Keratinocyte (primary cell): ENCODE measurements at regions not wholly inside any gene's neighbourhood (a gene's known extent, or its start where the extent isn't known, plus 50 kb on each side); places are given as distances from the start of the nearest gene placed in this dataset.

Source experiments
- DNase-seq: peaks from one replicate; pipeline ENCODE4 v3.0.0-alpha.2; 2011; ENCODE audit warnings: low read depth, missing footprints, low spot score
- FAIRE-seq: peaks from 2 replicates; lab custom pipeline; 2011; peaks lifted over from hg19 to GRCh38; lab: Jason Lieb, UNC
- H2AFZ ChIP-seq: 2 replicates; pipeline ENCODE4 v1.6.0; 2012; ENCODE audit warnings: low read length, control low read depth, inconsistent platforms; ENCODE audit not compliant: control insufficient read depth
- H3K27ac ChIP-seq: 2 replicates; pipeline ENCODE4 v1.5.1; 2011; ENCODE audit warnings: low read length; ENCODE audit not compliant: control insufficient read depth, insufficient read depth
- H3K27me3 ChIP-seq: 3 replicates; pipeline ENCODE4 v1.6.0; 2011; ENCODE audit warnings: low read length; ENCODE audit not compliant: control insufficient read depth, insufficient read depth; ENCODE audit errors: extremely low read depth
- H3K36me3 ChIP-seq, 2 experiments: 2 replicates in 1 of 2; 3 replicates in 1 of 2; pipeline ENCODE4 v1.5.1; 2011; ENCODE audit warnings: low read length in 2 of 2, mild to moderate bottlenecking in 1 of 2; ENCODE audit not compliant: control insufficient read depth in 2 of 2, insufficient read depth in 2 of 2; ENCODE audit errors: extremely low read depth in 1 of 2
- H3K4me1 ChIP-seq: 3 replicates; pipeline ENCODE4 v1.5.1; 2011; ENCODE audit warnings: low read length; ENCODE audit not compliant: control insufficient read depth, insufficient read depth; ENCODE audit errors: extremely low read depth
- H3K4me2 ChIP-seq: 3 replicates; pipeline ENCODE4 v1.6.0; 2011; ENCODE audit warnings: low read depth, low read length; ENCODE audit not compliant: control insufficient read depth, insufficient read depth; ENCODE audit errors: extremely low read depth
- H3K4me3 ChIP-seq, 3 experiments: fragments of 200-600 bp in 1 of 3; sonication (generic) in 1 of 3; 2 replicates in 2 of 3; 3 replicates in 1 of 3; pipeline ENCODE4 v1.5.1; 2011 to 2016; ENCODE audit warnings: low read length in 3 of 3, mild to moderate bottlenecking in 3 of 3, control low read depth in 2 of 3, inconsistent platforms in 1 of 3, low read depth in 1 of 3, mixed read lengths in 1 of 3, mixed run types in 1 of 3, moderate library complexity in 1 of 3; ENCODE audit not compliant: control insufficient read depth in 2 of 3, insufficient read depth in 2 of 3; ENCODE audit errors: extremely low read depth in 1 of 3
- H3K79me2 ChIP-seq: 2 replicates; pipeline ENCODE4 v1.6.0; 2012; ENCODE audit warnings: low read length; ENCODE audit not compliant: control insufficient read depth, insufficient read depth
- H3K9ac ChIP-seq: 3 replicates; pipeline ENCODE4 v1.6.0; 2011; ENCODE audit warnings: low read length; ENCODE audit not compliant: control insufficient read depth, insufficient read depth; ENCODE audit errors: extremely low read depth
- H3K9me1 ChIP-seq: 3 replicates; pipeline ENCODE4 v1.6.0; 2011; ENCODE audit warnings: low read length; ENCODE audit not compliant: control insufficient read depth, insufficient read depth; ENCODE audit errors: extremely low read depth
- H3K9me3 ChIP-seq: 2 replicates; pipeline ENCODE4 v1.5.1; 2012; ENCODE audit warnings: low read depth, low read length; ENCODE audit not compliant: control insufficient read depth
- H4K20me1 ChIP-seq: 3 replicates; pipeline ENCODE4 v1.6.0; 2011; ENCODE audit warnings: low read length; ENCODE audit not compliant: control insufficient read depth, insufficient read depth; ENCODE audit errors: extremely low read depth
- CTCF ChIP-seq, 3 experiments: IDR thresholded peaks in 1 of 3; conservative IDR thresholded peaks in 1 of 3; optimal IDR thresholded peaks in 1 of 3; 2 replicates in 2 of 3; 3 replicates in 1 of 3; pipeline versions ENCODE3 to v1.5.1; 2011; ENCODE audit warnings: low read length in 3 of 3, mild to moderate bottlenecking in 3 of 3, moderate library complexity in 2 of 3, control low read depth in 1 of 3, inconsistent platforms in 1 of 3; ENCODE audit not compliant: insufficient read depth in 2 of 3; ENCODE audit errors: extremely low read depth in 1 of 3
- EZH2 ChIP-seq: IDR thresholded peaks from one replicate; pipeline ENCODE4 v1.6.1; 2012; ENCODE audit warnings: inconsistent platforms, mild to moderate bottlenecking, low read length, moderate library complexity
- dilution Hi-C: fragments of 300-500 bp; cut with MboI; formaldehyde crosslinking; loops from one replicate; pipeline ENCODE4 v1.7.0; 2020; ENCODE audit warnings: low sequenced_read_pairs; ENCODE audit not compliant: extremely low pct_ligation_motif_present

GRCh38 chr6:79403563-79403962 is 133.7 kb downstream of the LCA5 start:
- no peak overlapping the region for H3K4me3 ChIP-seq
- no peaks in the 10 kb centered on the region for H3K79me2 ChIP-seq
- no peaks in the 10 kb centered on the region for H3K9me1 ChIP-seq
- no peaks in the 10 kb centered on the region for H3K4me1 ChIP-seq
- no peak overlapping the region for H2AFZ ChIP-seq
- no peak for FAIRE-seq
- no peaks in the 10 kb centered on the region for H3K27me3 ChIP-seq
- no peaks in the 10 kb centered on the region for H3K9me3 ChIP-seq
- DNase-seq = no peak
- H3K4me2 ChIP-seq = no peak overlapping the region
- no peaks in the 10 kb centered on the region for H4K20me1 ChIP-seq
- no peak for TF ChIP-seq EZH2
- no peak for TF ChIP-seq CTCF (optimal IDR thresholded peaks at IDR 0.05 in 1 of 3, IDR thresholded peaks at IDR 0.05 in 1 of 3, conservative IDR thresholded peaks at IDR 0.05 in 1 of 3; ENCODE audit: extremely low read depth in 1 of 3, insufficient read depth in 2 of 3, low read length in 3 of 3)
- no peaks in the 10 kb centered on the region for H3K36me3 ChIP-seq
- no peak overlapping the region for H3K27ac ChIP-seq
- dilution Hi-C loops = no loop called here
- no peak overlapping the region for H3K9ac ChIP-seq

DNA sequence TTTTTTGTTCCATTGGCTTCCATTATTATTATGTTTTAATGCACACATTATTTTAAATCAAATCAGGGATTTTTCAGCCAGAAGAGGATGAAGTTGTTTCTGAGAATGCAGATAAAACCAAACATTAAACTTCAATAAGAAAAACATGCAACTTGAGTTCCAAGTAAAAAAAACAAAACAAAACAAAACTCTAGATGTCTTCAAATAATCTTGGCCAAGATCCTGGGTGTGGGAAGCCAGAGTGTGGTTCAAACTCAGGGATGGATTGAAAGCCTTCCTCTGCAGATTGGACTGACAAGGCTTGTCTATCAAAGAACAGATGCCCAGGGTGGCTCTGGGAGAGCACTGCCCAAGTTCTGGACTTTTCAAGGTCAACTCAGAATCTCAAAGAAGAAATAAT is 134.1 kb downstream of the LCA5 start:
- Histone ChIP-seq H3K36me3 (no peaks in the 10 kb centered on the region), H3K9me1 (no peaks in the 10 kb centered on the region), H3K9ac (no peak overlapping the region), H3K9me3 (no peaks in the 10 kb centered on the region), H3K4me1 (no peaks in the 10 kb centered on the region), H3K27ac (no peak overlapping the region), H3K27me3 (no peaks in the 10 kb centered on the region), H3K4me2 (no peak overlapping the region), H4K20me1 (no peaks in the 10 kb centered on the region), H2AFZ (no peak overlapping the region), H3K4me3 (no peak overlapping the region), H3K79me2 (no peaks in the 10 kb centered on the region)
- TF ChIP-seq EZH2 (no peak), CTCF (optimal IDR thresholded peaks at IDR 0.05 in 1 of 3, IDR thresholded peaks at IDR 0.05 in 1 of 3, conservative IDR thresholded peaks at IDR 0.05 in 1 of 3; ENCODE audit: extremely low read depth in 1 of 3, insufficient read depth in 2 of 3, low read length in 3 of 3) (no peak)
- DNase-seq (no peak), FAIRE-seq (no peak)
- dilution Hi-C loops = no loop called here
